Heart left ventricle (tissue), 16 donors: ENCODE measurements at regions not wholly inside any gene's neighbourhood (a gene's known extent, or its start where the extent isn't known, plus 50 kb on each side); places are given as distances from the start of the nearest gene placed in this dataset.

Experiments
- ATAC-seq, 4 donors: fragments of 200-7000 bp; cut with Tn5 transposase; one replicate each; pipeline ENCODE4 v1.9.1; 2020 to 2022; ENCODE audit warnings: moderate library complexity in 4 of 4, mild to moderate bottlenecking in 3 of 4, moderate number of reproducible peaks in 1 of 4
- DNase-seq, 5 donors: peaks; one replicate each; pipeline ENCODE4 v3.0.0-alpha.2; 2020
- H3K27ac ChIP-seq, 12 donors: fragments of 200-600 bp; sonication (generic) in 4 of 12; one replicate each; pipeline versions ENCODE4 v1.5.0 to v1.8.0; 2016 to 2022; ENCODE audit warnings: mild to moderate bottlenecking in 2 of 12
- H3K27me3 ChIP-seq, 9 donors: fragments of 200-600 bp; sonication (generic) in 2 of 9; one replicate each; pipeline versions ENCODE4 v1.5.1 to v1.8.0; 2016 to 2022; ENCODE audit warnings: mild to moderate bottlenecking in 3 of 9
- H3K36me3 ChIP-seq, 9 donors: fragments of 200-600 bp; sonication (generic) in 2 of 9; one replicate each; pipeline versions ENCODE4 v1.5.0 to v1.8.0; 2018 to 2022; ENCODE audit warnings: mild to moderate bottlenecking in 2 of 9
- H3K4me1 ChIP-seq, 12 donors: fragments of 200-600 bp; sonication (generic) in 4 of 12; one replicate each; pipeline versions ENCODE4 v1.5.0 to v1.8.0; 2016 to 2022; ENCODE audit warnings: mild to moderate bottlenecking in 3 of 12
- H3K4me3 ChIP-seq, 12 donors: fragments of 200-600 bp; sonication (generic) in 4 of 12; one replicate each; pipeline versions ENCODE4 v1.5.0 to v1.8.0; 2017 to 2022; ENCODE audit warnings: mild to moderate bottlenecking in 9 of 12, moderate library complexity in 4 of 12
- H3K9me3 ChIP-seq, 12 donors: fragments of 200-600 bp; sonication (generic) in 4 of 12; one replicate each; pipeline versions ENCODE4 v1.5.0 to v1.8.0; 2016 to 2022; ENCODE audit warnings: mild to moderate bottlenecking in 1 of 12
- POLR2A ChIP-seq, 2 donors: fragments of 450-650 bp; IDR thresholded peaks; one replicate each; pipeline ENCODE4 v1.6.1; 2017; ENCODE audit warnings: antibody characterized with exemption in 2 of 2, mild to moderate bottlenecking in 2 of 2, moderate library complexity in 2 of 2
- whole genome bisulfite sequencing, 4 donors: extraction: QIAGEN DNeasy Blood & Tissue Kit in 2 of 4; methylation state at CpG; one replicate each; pipeline versions ENCODE4 v1.1.5 to v1.1.7; 2013 to 2018; 5-methylcytosine and 5-hydroxymethylcytosine counted together
- intact Hi-C, 10 donors: fragments of 100-400 bp; cut with DNase I; formaldehyde crosslinking; loops; one replicate each; pipeline versions ENCODE4 v1.11.1 to v1.14.2; 2022
- TF ChIP-seq, protein P1 (sequence below), 12 donors: fragments of 200-600 bp; sonication (generic) in 4 of 12; IDR thresholded peaks; one replicate each; pipeline versions ENCODE4 v1.5.0 to v1.8.0; 2018 to 2022; ENCODE audit warnings: antibody characterized with exemption in 12 of 12, mild to moderate bottlenecking in 5 of 12
- donor health status: ischemic (EF 13 %, LVEDD 7.1; RV severe dilation, severe dysfunction).
- donor health status: healthy with polysubstance abuse.
- donor health status: DM: no; HTN: yes; CAD: no.
- donor health status: DM: no; HTN: no; CAD: no.
- donor health status: ischemic (EF 25% LVEDD 6.9; RV normal size, moderate dysfunction).
- donor health status: ischemic (EF 25% LVEDD 5.7; RV mildly dilated, moderate dysfunction).
- donor health status: healthy.
- donor health status: DM: yes; HTN: yes; CAD: no.
- donor health status: ischemic (EF 35%, LVEDD 5.7; RV mildly dilated, moderate dysfunction).
- donor health status: nonischemic (EF 11% LVEDD 7.7; RV severe dilation, severe dysfunction).
- donor health status: DM: yes; HTN: yes; CAD: no.
- donor health status: PGD.
- donor health status: ischemic (EF 29% LVEDD 5.4; RV normal size, mild dysfunction).
- donor health status: nonischemic (EF 23%, LVEDD 6.1; RV moderate dilation, normal function).

DNA sequence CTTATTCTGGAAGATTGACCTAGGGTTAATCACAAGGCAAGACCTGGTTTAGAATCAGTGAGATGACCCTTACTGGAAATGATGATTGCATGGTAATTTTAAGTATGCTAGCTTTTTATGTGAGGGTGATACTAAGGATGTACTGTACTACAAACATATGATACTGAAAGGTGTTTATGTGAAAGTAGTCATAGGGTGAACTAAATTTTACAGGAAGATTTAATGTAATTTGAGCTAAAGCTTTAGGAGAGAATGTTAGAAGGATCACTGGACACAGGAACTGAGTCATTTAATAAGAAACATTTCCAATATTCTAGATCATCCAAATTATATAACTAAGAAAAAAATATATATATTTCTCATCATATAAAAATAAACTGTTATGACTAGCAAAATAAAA, 197.2 kb downstream of the COX7C start:
- Histone ChIP-seq H3K27ac (no peak overlapping the region), H3K4me1 (no peaks in the 10 kb centered on the region), H3K36me3 (no peaks in the 10 kb centered on the region), H3K9me3 (peaks cover 0 to 3% (median 0%) of the 10 kb centered on the region in 12 donors), H3K4me3 (no peak overlapping the region), H3K27me3 (no peaks in the 10 kb centered on the region)
- ATAC-seq (no peak), DNase-seq (no peak)
- intact Hi-C loops = no loop called here
- TF ChIP-seq POLR2A (IDR thresholded peaks at IDR 0.05) = no peak
- TF ChIP-seq, protein P1, sequence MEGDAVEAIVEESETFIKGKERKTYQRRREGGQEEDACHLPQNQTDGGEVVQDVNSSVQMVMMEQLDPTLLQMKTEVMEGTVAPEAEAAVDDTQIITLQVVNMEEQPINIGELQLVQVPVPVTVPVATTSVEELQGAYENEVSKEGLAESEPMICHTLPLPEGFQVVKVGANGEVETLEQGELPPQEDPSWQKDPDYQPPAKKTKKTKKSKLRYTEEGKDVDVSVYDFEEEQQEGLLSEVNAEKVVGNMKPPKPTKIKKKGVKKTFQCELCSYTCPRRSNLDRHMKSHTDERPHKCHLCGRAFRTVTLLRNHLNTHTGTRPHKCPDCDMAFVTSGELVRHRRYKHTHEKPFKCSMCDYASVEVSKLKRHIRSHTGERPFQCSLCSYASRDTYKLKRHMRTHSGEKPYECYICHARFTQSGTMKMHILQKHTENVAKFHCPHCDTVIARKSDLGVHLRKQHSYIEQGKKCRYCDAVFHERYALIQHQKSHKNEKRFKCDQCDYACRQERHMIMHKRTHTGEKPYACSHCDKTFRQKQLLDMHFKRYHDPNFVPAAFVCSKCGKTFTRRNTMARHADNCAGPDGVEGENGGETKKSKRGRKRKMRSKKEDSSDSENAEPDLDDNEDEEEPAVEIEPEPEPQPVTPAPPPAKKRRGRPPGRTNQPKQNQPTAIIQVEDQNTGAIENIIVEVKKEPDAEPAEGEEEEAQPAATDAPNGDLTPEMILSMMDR (IDR thresholded peaks at IDR 0.05) = no peak

DNA sequence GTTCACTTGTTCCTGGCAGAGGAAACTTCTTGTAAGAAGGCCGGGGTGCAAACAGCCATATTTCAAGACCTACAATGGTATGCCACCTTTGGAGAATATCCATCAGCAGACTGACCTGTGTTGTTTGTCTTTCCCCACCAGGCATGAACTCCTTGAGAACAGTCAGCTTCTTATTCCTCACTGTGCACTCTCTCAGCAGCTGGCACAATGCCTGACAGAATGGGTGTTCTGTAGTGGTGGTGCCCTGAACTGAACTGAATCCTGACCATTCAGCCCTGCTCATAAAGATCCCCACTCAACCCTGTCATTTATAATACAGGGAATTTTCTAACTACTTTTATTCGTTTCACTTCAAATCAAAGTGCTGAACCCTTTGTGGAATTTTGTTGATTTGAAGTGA, 206.9 kb downstream of the COX7C start:
- ATAC-seq (no peak), DNase-seq (no peak)
- Histone ChIP-seq H3K36me3 (no peaks in the 10 kb centered on the region), H3K27me3 (no peaks in the 10 kb centered on the region), H3K4me1 (no peaks in the 10 kb centered on the region), H3K9me3 (peaks cover 0 to 7% (median 0%) of the 10 kb centered on the region in 12 donors), H3K4me3 (no peak overlapping the region), H3K27ac (no peak overlapping the region)
- intact Hi-C loops = no loop called here
- 54 to 66% (median 56%) methylated on average over 2 of the region's 2 CpGs for WGBS, 4 donors
- TF ChIP-seq POLR2A (IDR thresholded peaks at IDR 0.05) = no peak
- TF ChIP-seq, protein P1 (IDR thresholded peaks at IDR 0.05) = no peak

DNA sequence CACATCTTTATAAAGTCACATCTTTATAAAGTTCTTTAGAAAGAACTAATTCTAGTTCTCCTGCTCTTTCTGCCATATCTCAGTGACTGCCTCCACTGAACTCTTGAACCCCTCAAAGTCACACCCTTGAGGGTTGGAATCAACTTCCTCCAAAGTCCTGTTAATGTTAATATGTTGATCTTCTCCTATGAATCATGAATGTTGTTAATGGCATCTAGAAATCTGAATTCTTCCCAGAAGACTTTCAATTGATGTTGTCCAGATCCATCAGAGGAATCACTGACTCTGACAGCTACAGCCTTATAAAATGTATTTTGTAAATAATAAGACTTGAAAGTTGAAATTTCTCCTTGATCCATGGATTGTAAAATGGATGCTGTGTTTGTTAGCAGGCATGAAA, 213.4 kb downstream of the COX7C start:
- Histone ChIP-seq H3K9me3 (peaks cover 0 to 7% (median 0%) of the 10 kb centered on the region in 12 donors), H3K27ac (no peak overlapping the region), H3K27me3 (no peaks in the 10 kb centered on the region), H3K36me3 (no peaks in the 10 kb centered on the region), H3K4me3 (no peak overlapping the region), H3K4me1 (no peaks in the 10 kb centered on the region)
- DNase-seq (no peak), ATAC-seq (no peak)
- TF ChIP-seq POLR2A (IDR thresholded peaks at IDR 0.05) = no peak
- TF ChIP-seq, protein P1 (IDR thresholded peaks at IDR 0.05) = no peak
- intact Hi-C loops = no loop called here

DNA sequence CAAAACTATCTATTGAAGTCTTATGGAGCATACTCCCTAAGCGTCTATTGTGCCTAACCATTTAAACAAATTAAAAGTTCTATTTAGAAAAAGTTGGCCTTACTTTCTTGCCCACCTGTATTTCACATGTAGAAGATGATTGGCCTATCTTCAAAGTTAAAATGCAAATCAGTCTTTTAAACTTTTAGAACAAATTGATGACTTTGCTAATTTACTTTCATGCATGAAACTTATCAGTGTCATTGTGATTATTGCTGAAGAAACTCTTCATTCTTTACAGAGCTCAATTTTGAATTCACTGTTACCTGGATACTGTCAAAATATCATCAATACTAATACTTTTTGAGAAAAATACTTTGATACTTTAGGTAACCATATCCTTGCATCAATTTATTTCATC, 216.1 kb downstream of the COX7C start:
- no peak overlapping the region for H3K4me3 ChIP-seq
- H3K4me1 ChIP-seq = no peaks in the 10 kb centered on the region
- intact Hi-C loops = no loop called here
- DNase-seq (no peak), ATAC-seq (no peak)
- H3K9me3 ChIP-seq = no peaks in the 10 kb centered on the region
- H3K27me3 ChIP-seq = no peaks in the 10 kb centered on the region
- H3K27ac ChIP-seq = no peak overlapping the region
- H3K36me3 ChIP-seq = no peaks in the 10 kb centered on the region
- TF ChIP-seq, protein P1 (IDR thresholded peaks at IDR 0.05) = no peak
- WGBS, 4 donors = 85 to 97% (median 88%) methylated on average over 1 of the region's 1 CpG
